Ishikawa (cell line): ENCODE measurements at regions not wholly inside any gene's neighbourhood (a gene's known extent, or its start where the extent isn't known, plus 50 kb on each side); places are given as distances from the start of the nearest gene placed in this dataset.

ENCODE experiments used
- CEBPB ChIP-seq: IDR thresholded peaks from 2 replicates; pipeline ENCODE4 v1.6.1; 2012
- CREB1 ChIP-seq: IDR thresholded peaks from 2 replicates; pipeline ENCODE4 v1.6.1; 2012; ENCODE audit warnings: low read depth
- EGR1 ChIP-seq: IDR thresholded peaks from 2 replicates; pipeline ENCODE4 v1.6.1; 2012
- EP300 ChIP-seq: IDR thresholded peaks from 2 replicates; pipeline ENCODE4 v1.6.1; 2012; ENCODE audit warnings: borderline replicate concordance
- FOXM1 ChIP-seq: IDR thresholded peaks from 2 replicates; pipeline ENCODE4 v1.6.1; 2012; ENCODE audit warnings: low read depth, borderline replicate concordance
- NFIC ChIP-seq: IDR thresholded peaks from 2 replicates; pipeline ENCODE4 v1.6.1; 2012
- RAD21 ChIP-seq: IDR thresholded peaks from 2 replicates; pipeline ENCODE4 v1.6.1; 2012; ENCODE audit warnings: low read depth
- REST ChIP-seq: IDR thresholded peaks from 2 replicates; pipeline ENCODE4 v1.6.1; 2012; ENCODE audit warnings: low read depth, mild to moderate bottlenecking
- TAF1 ChIP-seq: IDR thresholded peaks from 2 replicates; pipeline ENCODE4 v1.6.1; 2012; ENCODE audit warnings: low read depth, mild to moderate bottlenecking
- TCF12 ChIP-seq: IDR thresholded peaks from 2 replicates; pipeline ENCODE4 v1.6.1; 2012; ENCODE audit warnings: low read depth
- TEAD4 ChIP-seq: IDR thresholded peaks from 2 replicates; pipeline ENCODE4 v1.6.1; 2012
- USF1 ChIP-seq: IDR thresholded peaks from 2 replicates; pipeline ENCODE4 v1.6.1; 2012
- YY1 ChIP-seq: IDR thresholded peaks from 2 replicates; pipeline ENCODE4 v1.6.1; 2012; ENCODE audit warnings: low read depth
- ZBTB7A ChIP-seq: IDR thresholded peaks from 2 replicates; pipeline ENCODE4 v1.6.1; 2012; ENCODE audit warnings: low read depth
- TF ChIP-seq, protein P1 (sequence below): IDR thresholded peaks from 2 replicates; pipeline ENCODE4 v1.6.1; 2012

- no peak for TF ChIP-seq FOXM1
- TF ChIP-seq TAF1 = no peak
- TF ChIP-seq USF1 = no peak
- no peak for TF ChIP-seq EP300
- TF ChIP-seq, protein P1, sequence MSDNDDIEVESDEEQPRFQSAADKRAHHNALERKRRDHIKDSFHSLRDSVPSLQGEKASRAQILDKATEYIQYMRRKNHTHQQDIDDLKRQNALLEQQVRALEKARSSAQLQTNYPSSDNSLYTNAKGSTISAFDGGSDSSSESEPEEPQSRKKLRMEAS = no peak
- TF ChIP-seq NFIC = no peak
- no peak for TF ChIP-seq ZBTB7A
- no peak for TF ChIP-seq TEAD4
- no peak for TF ChIP-seq YY1
- no peak for TF ChIP-seq CEBPB
- no peak for TF ChIP-seq EGR1
- no peak for TF ChIP-seq REST
- TF ChIP-seq RAD21 = no peak
Measured at GRCh38 chr5:127216898-127217675, 73.5 kb upstream of the MEGF10 start.

DNA sequence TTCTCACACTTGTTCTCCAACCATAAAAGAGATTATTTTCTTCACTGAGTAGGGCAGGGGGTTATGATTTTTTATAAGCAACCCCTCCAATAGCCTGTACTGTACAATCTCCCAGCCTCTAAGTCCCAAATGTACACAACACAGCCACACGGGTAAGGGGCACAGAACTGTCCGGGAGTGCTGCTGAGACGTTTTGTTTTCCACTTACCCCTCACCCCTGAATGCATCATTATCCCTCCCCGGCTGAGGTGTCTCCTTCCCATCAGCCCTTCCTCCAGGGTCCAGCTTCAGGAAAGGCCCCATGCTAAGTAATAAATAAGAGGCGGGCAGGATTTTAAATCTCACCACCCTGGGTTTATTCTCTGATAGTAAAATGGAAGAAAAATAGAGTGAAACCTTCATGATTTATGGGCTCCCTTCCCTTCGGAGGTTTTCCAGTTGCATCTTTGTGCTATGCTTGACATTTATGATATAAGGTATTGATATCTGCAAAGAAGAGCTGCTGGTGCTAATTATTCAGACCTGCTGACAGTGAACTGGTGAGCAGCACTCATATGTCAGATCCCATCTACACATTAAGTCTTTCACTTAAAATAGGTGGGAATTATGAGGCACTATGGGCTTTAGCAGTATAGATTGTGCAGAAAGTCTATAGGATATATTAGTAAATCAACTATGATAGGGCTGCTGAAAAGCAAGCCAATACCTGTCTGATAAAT lies 67.2 kb upstream of the MEGF10 start:
- TF ChIP-seq FOXM1 = no peak
- TF ChIP-seq TAF1 = no peak
- no peak for TF ChIP-seq EP300
- no peak for TF ChIP-seq RAD21
- TF ChIP-seq REST = no peak
- TF ChIP-seq NFIC = no peak
- TF ChIP-seq, protein P1 = no peak
- TF ChIP-seq TEAD4 = no peak
- no peak for TF ChIP-seq CEBPB
- TF ChIP-seq YY1 = no peak
- no peak for TF ChIP-seq TCF12

DNA sequence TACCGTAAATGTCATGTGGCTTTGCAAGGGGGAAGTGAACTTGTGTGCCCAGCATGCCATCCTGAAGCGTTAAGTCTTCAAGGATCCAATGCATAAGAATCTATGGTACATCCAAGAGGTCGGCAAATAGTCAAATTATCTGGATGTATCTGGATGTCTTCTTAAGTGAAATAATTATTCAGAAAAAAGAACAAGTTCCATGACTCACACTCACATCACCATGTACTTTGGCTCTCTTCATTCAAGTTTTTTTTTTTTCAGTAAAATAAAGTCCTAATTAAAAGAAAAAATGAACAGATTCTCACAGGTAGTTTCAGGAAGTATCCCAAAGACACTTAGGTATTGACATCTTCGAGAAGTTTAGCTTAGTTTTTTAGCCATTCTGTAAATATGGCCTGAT lies 62.7 kb upstream of the MEGF10 start:
- TF ChIP-seq REST = no peak
- no peak for TF ChIP-seq CREB1
- no peak for TF ChIP-seq TCF12
- TF ChIP-seq USF1 = no peak
- no peak for TF ChIP-seq NFIC
- no peak for TF ChIP-seq TAF1
- no peak for TF ChIP-seq FOXM1
- no peak for TF ChIP-seq EP300
- no peak for TF ChIP-seq RAD21
- TF ChIP-seq EGR1 = no peak
- no peak for TF ChIP-seq ZBTB7A
- TF ChIP-seq CEBPB = no peak
- TF ChIP-seq, protein P1 = no peak
- no peak for TF ChIP-seq YY1
- TF ChIP-seq TEAD4 = no peak

GRCh38 chr5:127228540-127229184 lies 61.9 kb upstream of the MEGF10 start:
- no peak for TF ChIP-seq CREB1
- no peak for TF ChIP-seq NFIC
- no peak for TF ChIP-seq TAF1
- TF ChIP-seq TCF12 = no peak
- no peak for TF ChIP-seq RAD21
- TF ChIP-seq EP300 = no peak
- no peak for TF ChIP-seq CEBPB
- TF ChIP-seq ZBTB7A = no peak
- TF ChIP-seq EGR1 = no peak
- no peak for TF ChIP-seq FOXM1
- TF ChIP-seq, protein P1 = no peak
- no peak for TF ChIP-seq TEAD4
- TF ChIP-seq USF1 = no peak
- no peak for TF ChIP-seq REST
- TF ChIP-seq YY1 = no peak
